DMS79 (cell line): ENCODE measurements at regions not wholly inside any gene's neighbourhood (a gene's known extent, or its start where the extent isn't known, plus 50 kb on each side); places are given as distances from the start of the nearest gene placed in this dataset.
"Not testable (repeated sequence)": the region's sequence is repeated elsewhere in the genome, so short reads cannot be mapped to it uniquely, and the experiment has no call there.

Experiments used
- DNase-seq: peaks from one replicate; lab custom pipeline; 2025; lab: John Stamatoyannopoulos, UW

GRCh38 chr11:15300341-15300740 is 185.6 kb downstream of the INSC start:
- no peak for DNase-seq

GRCh38 chr11:15307619-15308024 is 192.9 kb downstream of the INSC start:
- no peak for DNase-seq

DNA sequence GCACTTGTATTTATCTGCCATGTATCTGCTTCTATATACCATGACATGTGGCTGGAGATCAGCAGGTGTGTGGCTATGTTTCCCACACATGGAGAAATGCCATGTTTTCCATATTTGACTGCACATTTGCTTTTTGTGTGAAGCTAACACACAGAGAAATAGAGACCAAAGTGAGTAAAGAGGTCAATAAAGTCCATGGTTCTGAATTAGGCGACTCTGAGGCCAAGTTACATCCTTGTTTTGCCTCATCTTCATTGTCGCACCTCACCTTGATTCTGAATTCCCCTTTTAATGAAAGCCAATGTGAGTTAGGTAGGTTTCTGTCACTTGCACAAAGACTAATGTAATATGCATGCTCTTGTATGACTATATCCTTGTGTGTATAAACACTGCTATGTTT is 194.1 kb downstream of the INSC start:
- DNase-seq, result no peak

DNA sequence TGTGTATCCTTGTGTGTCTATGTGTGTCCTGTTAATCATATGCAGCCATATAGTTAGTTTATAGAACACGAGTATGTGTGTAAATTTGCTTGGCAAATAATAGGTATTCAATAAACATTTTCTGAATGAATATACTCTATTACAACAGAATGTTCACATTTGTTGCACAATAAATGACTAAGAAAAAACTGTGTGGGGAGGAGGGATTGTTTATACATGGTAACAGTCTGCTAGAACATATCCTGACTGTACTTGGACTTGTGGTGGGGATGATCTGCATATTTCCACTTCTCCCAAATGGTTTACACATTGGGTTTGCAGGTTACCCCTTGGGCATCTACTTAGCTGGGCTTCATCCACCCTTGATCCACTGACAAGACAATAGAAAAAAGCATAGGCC is 194.6 kb downstream of the INSC start:
- no peak for DNase-seq

DNA sequence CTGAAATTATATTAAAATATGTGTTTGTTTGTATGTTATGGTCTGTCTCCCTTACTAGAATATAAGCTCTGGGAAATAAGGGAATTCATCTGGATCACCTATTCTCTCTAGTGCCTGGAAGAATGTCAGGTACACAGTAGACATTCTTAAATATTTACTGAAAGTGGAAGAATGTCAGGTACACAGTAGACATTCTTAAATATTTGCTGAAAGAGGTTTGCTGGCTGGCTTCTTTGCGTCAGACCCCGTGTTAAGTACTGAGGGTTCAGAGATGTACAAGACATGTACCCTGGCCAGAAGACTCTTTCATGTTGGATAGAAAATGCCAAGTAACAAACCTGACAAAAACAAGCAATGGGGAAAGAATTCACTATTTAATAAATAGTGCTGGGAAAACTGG is 199.1 kb downstream of the INSC start:
- DNase-seq, result no peak

DNA sequence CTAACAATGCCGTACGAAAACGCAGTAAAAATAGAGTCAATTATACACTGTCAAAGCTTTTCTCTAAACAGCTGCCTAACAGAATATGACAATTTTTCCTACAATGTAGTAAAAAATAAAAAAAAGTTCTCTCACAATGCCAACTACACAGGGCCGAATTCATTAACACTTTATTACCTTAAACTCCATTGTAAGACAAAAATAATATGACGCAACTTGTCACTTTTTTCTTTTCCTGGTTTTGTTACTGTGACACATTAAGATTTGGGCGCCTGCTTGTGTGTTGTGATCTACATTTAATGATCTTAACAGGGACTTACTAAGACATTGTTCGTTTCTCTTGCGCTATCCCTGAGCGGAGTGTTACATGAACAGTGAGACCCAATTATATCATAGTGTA is 204.1 kb downstream of the INSC start:
- DNase-seq, result no peak

DNA sequence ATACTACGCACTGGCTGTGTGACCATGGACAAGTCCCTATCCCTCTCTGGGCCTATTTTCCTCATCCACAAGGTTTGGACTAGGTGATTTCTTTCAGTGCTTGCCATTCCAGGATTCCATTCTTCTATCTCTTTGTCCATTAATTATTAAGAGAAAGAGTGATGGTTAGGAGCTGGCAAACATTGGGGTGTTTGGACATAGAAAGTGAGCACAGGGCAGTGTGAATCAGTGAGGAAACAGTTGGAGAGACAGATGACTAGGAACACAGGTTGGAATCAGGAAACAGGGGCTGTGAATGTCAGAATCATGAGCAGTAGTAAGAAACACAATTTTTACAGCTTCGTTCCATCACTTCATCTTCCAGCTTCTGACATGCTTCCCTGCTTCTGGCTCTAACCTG is 211.8 kb downstream of the INSC start:
- no peak for DNase-seq

DNA sequence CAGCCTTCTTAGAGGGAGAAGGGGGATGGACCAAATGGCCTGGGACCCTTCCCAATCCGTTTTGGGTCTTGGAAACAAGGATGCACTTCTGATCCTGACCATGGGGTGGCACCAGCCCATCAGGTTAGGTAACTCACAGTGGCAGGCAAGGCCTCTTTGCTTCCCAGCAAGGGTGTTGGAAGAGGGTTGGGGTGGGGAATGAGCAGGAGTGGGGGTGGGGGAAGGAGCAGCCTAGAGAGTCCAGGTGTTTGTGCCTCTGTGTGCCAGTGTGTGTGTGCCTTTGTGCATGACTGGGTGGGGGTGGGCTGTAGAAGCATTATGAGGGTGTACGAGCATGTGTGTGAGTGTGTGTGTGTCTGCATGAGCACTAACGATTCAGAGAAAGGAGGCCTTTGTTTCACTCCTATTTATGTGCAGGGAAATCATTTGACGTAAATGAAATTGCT is 213.1 kb downstream of the INSC start:
- DNase-seq, result peak; percentile 55

GRCh38 chr11:15333407-15333806 is 218.7 kb downstream of the INSC start:
- DNase-seq, result no peak

DNA sequence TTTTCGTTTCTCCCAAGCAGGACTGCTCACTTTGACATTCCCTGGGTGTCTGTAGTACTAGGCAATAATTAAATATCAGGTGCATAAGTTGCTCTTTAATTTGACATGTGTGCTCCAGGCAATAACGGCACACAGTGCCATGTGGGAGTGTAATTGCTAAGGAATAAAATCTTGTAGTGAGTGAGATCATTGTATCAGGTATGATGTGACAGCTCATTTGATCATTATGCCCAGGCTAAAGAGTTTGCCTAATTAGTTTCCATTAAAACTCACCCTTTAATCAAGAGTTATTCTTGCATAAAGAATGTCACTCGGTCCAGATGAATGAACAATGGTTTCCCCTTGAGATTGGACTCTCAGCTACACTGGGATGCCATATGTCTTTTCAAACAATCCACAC is 220.0 kb downstream of the INSC start:
- no peak for DNase-seq

DNA sequence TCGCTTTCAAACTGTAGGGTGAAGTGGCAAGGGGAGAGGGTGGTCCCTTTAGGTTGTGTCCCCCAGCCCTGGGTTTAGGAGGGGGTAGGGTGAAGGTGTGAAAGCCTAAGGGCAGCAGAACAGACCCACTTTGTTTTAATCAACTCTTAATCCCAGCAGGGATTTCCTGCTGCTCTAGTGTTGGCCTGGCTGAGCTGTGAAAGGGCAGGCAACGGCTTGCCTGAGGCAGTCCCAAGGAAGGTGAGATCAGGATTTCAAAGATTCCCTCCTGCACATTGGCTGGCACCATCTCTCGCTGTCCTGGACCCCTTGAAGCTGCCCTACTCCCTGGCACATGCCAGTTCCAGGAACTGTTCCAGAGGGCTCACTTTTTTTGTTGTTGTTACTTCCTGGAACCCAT is 221.3 kb downstream of the INSC start:
- DNase-seq, result no peak

DNA sequence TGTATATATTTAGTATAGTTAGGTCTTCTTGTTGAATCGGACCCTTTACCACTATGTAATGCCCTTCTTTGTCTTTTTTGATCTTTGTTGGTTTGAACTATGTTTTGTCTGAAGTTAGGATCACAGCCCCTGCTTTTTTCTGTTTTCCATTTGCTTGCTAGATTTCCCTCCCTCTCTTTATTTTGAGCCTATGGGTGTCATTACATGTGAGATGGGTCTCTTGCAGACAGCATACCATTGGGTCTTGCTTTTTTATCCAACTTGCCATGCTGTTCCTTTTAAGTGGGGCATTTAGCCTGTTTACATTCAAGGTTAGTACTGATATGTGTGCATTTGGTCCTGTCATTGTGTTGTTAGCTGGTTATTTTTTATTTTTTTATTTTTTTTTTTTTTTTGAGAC is 224.6 kb downstream of the INSC start:
- DNase-seq, result no peak

- DNase-seq, result no peak
These were observed 226.9 kb downstream of the INSC start for GRCh38 chr11:15341587-15341986.

DNA sequence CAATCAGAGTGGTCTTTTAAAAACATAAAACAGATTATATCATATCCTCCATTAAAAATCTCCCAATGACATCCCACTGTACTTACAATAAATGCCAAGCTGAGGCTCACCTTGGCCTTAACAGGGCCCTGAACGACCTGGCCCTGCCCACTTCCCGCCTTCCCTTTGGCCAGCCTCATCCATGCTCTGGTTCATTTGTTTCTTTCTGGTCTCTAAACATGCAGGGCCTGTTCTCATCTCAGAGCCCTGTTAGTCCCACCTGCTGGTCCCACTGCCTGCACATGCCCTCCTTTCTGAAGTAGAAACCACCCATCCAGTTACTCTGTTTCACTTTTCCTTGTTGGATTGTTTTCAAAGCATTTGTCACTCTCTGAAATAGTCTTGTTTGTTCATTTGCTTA is 227.4 kb downstream of the INSC start:
- no peak for DNase-seq

GRCh38 chr11:15346907-15347306 is 232.2 kb downstream of the INSC start:
- DNase-seq, result peak; percentile 73

DNA sequence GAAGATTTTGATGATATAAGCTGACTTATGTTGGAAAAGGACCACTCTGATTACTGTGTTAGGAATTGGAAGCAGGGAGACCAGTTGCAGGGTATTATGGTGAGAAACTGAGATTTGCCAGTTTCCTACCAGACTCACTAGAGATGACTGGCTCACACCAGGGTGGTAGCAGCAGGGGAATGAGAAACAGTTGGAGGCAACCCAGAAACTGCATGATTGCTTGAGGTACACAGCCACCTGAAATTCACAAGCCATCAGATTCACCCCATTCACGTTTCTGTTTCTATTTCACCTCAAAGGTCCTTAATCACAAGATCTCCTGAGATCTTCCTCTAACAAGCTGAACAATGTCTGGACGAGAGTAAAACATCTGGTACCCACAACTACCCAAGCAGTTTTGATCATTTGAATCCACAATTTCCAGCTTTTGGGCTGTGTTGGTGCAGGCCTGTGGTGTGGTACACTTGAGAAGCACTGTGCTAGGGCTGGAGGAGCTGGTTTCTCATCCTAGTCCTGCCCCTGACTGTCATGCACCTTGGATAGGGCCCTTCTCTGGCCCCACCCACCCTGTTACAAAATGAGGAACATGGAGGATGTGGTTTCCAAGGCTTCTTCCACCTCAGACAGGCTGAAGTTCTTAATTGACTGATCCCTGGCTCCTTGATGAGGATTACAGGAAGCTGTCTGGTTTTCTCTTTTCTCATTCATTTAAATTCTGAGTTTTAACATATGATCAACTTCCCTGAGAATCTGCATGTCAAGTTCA is 233.4 kb downstream of the INSC start:
- peak; percentile 37 for DNase-seq

DNA sequence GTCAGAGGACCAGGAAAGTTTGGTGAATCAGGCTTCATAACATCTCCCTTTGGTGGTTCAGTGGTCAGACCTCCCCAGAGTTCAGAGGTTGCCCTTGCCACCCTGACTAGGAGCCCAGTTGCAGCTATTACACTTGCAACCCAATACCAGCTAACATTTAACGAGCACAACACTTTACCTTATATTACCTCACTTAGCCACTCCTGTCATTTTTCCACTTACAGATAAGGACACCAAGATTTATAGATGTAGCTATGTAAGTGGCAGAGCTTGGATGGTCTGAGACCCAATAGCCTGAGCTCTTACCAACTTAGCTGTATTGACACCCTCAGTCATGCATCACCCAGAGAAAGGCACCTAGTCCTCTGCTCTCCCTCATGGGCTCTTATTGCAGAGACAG is 234.7 kb downstream of the INSC start:
- peak; percentile 39 for DNase-seq

GRCh38 chr11:15361316-15361715 is 246.6 kb downstream of the INSC start:
- no peak for DNase-seq

- DNase-seq, result not testable (repeated sequence)
These were observed 250.6 kb downstream of the INSC start for GRCh38 chr11:15365286-15365685.

DNA sequence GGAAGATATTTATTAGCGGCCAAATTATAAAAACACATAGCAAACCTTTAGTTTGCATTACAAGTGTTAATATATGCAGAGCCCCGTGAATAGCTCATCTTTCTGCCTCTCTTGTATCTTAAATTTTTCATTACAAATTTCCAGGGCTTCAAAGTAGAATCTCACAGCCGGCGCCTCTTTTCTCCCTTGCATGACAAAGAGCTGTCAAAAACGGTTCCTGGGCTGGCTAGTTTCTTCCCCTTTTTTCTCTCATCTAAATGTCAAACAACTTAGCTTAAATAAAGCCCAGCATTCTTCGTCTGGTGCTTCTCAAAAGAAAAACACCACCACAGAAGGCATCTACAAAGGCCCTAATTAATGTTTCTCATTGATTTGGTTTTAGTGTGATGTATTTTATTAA is 253.0 kb downstream of the INSC start:
- DNase-seq, result no peak

- no peak for DNase-seq
These were observed 255.9 kb downstream of the INSC start for GRCh38 chr11:15370495-15371147.

DNA sequence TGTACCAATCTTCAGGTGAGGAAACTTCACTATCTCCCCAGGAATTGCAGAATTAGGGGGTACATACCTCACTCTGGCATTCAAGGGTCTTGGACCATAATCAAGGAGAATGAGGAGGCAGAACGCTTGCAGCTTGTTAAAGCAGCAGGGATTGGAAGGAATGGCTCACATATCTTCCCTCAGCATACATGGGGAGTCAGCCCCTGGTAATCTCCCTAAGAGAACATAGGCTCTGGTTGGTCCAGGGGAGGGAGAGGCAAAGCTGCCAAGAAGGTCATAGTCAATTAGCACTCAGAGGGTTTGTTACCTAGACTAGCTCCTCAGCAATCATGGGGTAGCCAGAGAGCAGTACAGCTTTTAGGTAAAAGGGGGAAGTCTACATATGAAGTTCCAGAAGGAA is 256.8 kb downstream of the INSC start:
- no peak for DNase-seq

DNA sequence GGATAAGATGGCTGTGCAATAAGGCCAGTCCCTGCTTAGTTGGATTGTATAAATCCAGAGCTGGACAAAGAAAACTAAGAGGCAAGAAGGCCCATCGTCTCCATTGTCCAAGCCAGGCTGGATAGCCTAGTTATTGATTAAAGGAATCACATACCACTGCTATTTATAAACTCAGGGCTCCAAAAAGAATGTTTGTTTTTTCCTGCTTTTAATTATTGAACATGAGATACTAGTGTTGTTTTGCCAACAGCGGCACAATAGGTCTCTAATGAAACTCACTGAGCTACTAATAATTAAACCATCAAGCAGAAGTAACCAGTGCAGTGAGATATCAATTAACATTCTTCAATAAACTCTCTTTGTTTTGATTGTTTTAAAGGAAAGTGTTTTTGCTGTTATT is 259.7 kb downstream of the INSC start:
- no peak for DNase-seq

- DNase-seq, result no peak
These were observed 264.2 kb downstream of the INSC start for GRCh38 chr11:15378941-15379340.
